Vagina (tissue), 2 donors: ENCODE measurements at regions not wholly inside any gene's neighbourhood (a gene's known extent, or its start where the extent isn't known, plus 50 kb on each side); places are given as distances from the start of the nearest gene placed in this dataset.

Experiments used
- CTCF ChIP-seq, 3 experiments: fragments of 450-650 bp in 2 of 3; fragments of 200-600 bp in 1 of 3; sonication (generic) in 1 of 3; IDR thresholded peaks; one replicate each; pipeline ENCODE4 v1.5.1; 2017 to 2019; ENCODE audit warnings: antibody characterized with exemption in 3 of 3, mild to moderate bottlenecking in 2 of 3, moderate library complexity in 2 of 3
- POLR2A ChIP-seq, 2 donors: fragments of 450-650 bp; IDR thresholded peaks; one replicate each; pipeline ENCODE4 v1.6.1; 2017; ENCODE audit warnings: antibody characterized with exemption in 2 of 2, mild to moderate bottlenecking in 2 of 2, moderate library complexity in 2 of 2

- TF ChIP-seq CTCF (IDR thresholded peaks at IDR 0.05), result no peak
- TF ChIP-seq POLR2A (IDR thresholded peaks at IDR 0.05), result no peak
Observed at GRCh38 chr1:101394041-101394440, 157.2 kb downstream of the S1PR1 start.
